K562 (cell line): ENCODE measurements at regions not wholly inside any gene's neighbourhood (a gene's known extent, or its start where the extent isn't known, plus 50 kb on each side); places are given as distances from the start of the nearest gene placed in this dataset.

Source experiments
- ATAC-seq: fragments of 200-7000 bp; cut with Tn5 transposase; 3 replicates; pipeline ENCODE4 v1.9.1; 2020; ENCODE audit warnings: moderate library complexity
- BruUV-seq: library from RNA; stranded (reverse); fragments of 400-500 nt; replicated peaks from 2 replicates; lab custom pipeline; 2021; lab: Mats Ljungman, UMichigan
- CTCF ChIA-PET: fragments of 300-600 bp; formaldehyde crosslinking; extraction: SDS; loops from one replicate; lab custom pipeline; 2021; ENCODE audit warnings: low intra/inter-chr PET ratio; lab: Yijun Ruan, JAX
- POLR2A ChIA-PET: fragments of 300-600, 350-650 bp; sonication (Branson Sonifier 250); formaldehyde crosslinking; extraction: SDS; loops from one replicate; lab custom pipeline; 2021; ENCODE audit warnings: antibody characterized with exemption, inconsistent platforms; lab: Yijun Ruan, JAX
- DNase-seq, 4 experiments: peaks; one replicate each; pipeline versions ENCODE4 v3.0.0 to v3.0.0-alpha.2; 2011 to 2018; ENCODE audit warnings: low spot score in 3 of 4, mixed read lengths in 3 of 4; ENCODE audit errors: extremely low read depth in 1 of 4
- FAIRE-seq: peaks from 2 replicates; lab custom pipeline; 2011; peaks lifted over from hg19 to GRCh38; lab: Jason Lieb, UNC
- H2AFZ ChIP-seq: 2 replicates; pipeline ENCODE4 v1.6.0; 2011; ENCODE audit warnings: low read depth, low read length, control low read depth, inconsistent platforms
- H3K27ac ChIP-seq: fragments of 200-600 bp; 3 replicates; pipeline ENCODE4 v1.8.0; 2011; ENCODE audit warnings: low read depth, mild to moderate bottlenecking, control low read depth, inconsistent platforms, low read length, moderate library complexity, mixed read lengths; ENCODE audit errors: extremely low read depth
- H3K27me3 ChIP-seq, 2 experiments: fragments of 300-600 bp in 1 of 2; 2 replicates in 1 of 2; 3 replicates in 1 of 2; pipeline versions ENCODE4 v1.6.0 to v1.8.0; 2011; ENCODE audit warnings: inconsistent platforms in 2 of 2, low read length in 2 of 2, mild to moderate bottlenecking in 1 of 2, mixed read lengths in 1 of 2, moderate library complexity in 1 of 2; ENCODE audit not compliant: control insufficient read depth in 2 of 2, insufficient read depth in 2 of 2
- H3K36me3 ChIP-seq: fragments of 300-600 bp; 3 replicates; pipeline ENCODE4 v1.8.0; 2011; ENCODE audit warnings: mild to moderate bottlenecking, low read length, inconsistent platforms; ENCODE audit not compliant: control insufficient read depth, insufficient read depth
- H3K4me1 ChIP-seq, 2 experiments: fragments of 200-600 bp in 1 of 2; replicated peaks in 1 of 2; 2 replicates in 1 of 2; 3 replicates in 1 of 2; pipeline versions ENCODE4 v1.5.1 to v1.8.0; 2011; ENCODE audit warnings: inconsistent platforms in 2 of 2, low read length in 2 of 2, mild to moderate bottlenecking in 1 of 2, mixed read lengths in 1 of 2, moderate library complexity in 1 of 2; ENCODE audit not compliant: control insufficient read depth in 2 of 2, insufficient read depth in 2 of 2
- H3K4me2 ChIP-seq: 2 replicates; pipeline ENCODE4 v1.6.1; 2011; ENCODE audit warnings: low read length, control low read depth, inconsistent platforms, mixed read lengths; ENCODE audit not compliant: insufficient read depth
- H3K4me3 ChIP-seq: fragments of 200-600 bp; sonication (generic), shearing (Covaris generic); 2 replicates; pipeline ENCODE4 v1.5.1; 2016; ENCODE audit warnings: control low read depth, inconsistent platforms
- H3K79me2 ChIP-seq: fragments of 200-600 bp; 3 replicates; pipeline ENCODE4 v1.8.0; 2011; ENCODE audit warnings: low read length, inconsistent platforms; ENCODE audit not compliant: control insufficient read depth, insufficient read depth
- H3K9ac ChIP-seq, 2 experiments: 2 replicates each; pipeline versions ENCODE4 v1.6.0 to v1.6.1; 2011; ENCODE audit warnings: low read depth in 2 of 2, low read length in 2 of 2, control low read depth in 1 of 2, inconsistent platforms in 1 of 2, mild to moderate bottlenecking in 1 of 2, mixed read lengths in 1 of 2; ENCODE audit not compliant: insufficient read depth in 1 of 2
- H3K9me1 ChIP-seq: one replicate; pipeline ENCODE4 v1.6.0; 2011; ENCODE audit warnings: inconsistent platforms, mild to moderate bottlenecking, low read length, moderate library complexity; ENCODE audit not compliant: control insufficient read depth, insufficient read depth
- H3K9me3 ChIP-seq: replicated peaks from 2 replicates; pipeline ENCODE4 v1.5.1; 2011; ENCODE audit warnings: low read depth, low read length, inconsistent platforms; ENCODE audit not compliant: control insufficient read depth, insufficient read depth
- H4K20me1 ChIP-seq: replicated peaks from 2 replicates; pipeline ENCODE4 v1.6.1; 2011; ENCODE audit warnings: low read length, inconsistent platforms, mixed read lengths; ENCODE audit not compliant: control insufficient read depth, insufficient read depth
- ELF2 ChIP-seq: fragments of 250-450 bp; sonication (Bioruptor Pico); IDR thresholded peaks from 2 replicates; pipeline ENCODE4 v1.5.0; 2021; ENCODE audit warnings: mild to moderate bottlenecking
- NR4A1 ChIP-seq, 2 experiments: fragments of 250-450 bp in 1 of 2; fragments of 450-650 bp in 1 of 2; sonication (Bioruptor Pico) in 1 of 2; IDR thresholded peaks; 2 replicates each; pipeline versions ENCODE4 v1.4.0 to v1.6.1; 2016 to 2020; ENCODE audit warnings: mild to moderate bottlenecking in 2 of 2, missing compliant biosample characterization in 1 of 2, missing genetic modification characterization in 1 of 2, moderate library complexity in 1 of 2
- SAP30 ChIP-seq: fragments of 200-600 bp; sonication (generic); IDR thresholded peaks from 2 replicates; pipeline ENCODE4 v1.6.1; 2012; ENCODE audit warnings: borderline replicate concordance, low read depth, mild to moderate bottlenecking, moderate library complexity, low read length, control low read depth, inconsistent platforms; ENCODE audit not compliant: insufficient read depth, poor library complexity, severe bottlenecking
- SIN3B ChIP-seq: fragments of 450-650 bp; IDR thresholded peaks from 2 replicates; pipeline ENCODE4 v1.6.1; 2017; ENCODE audit warnings: low read depth, mild to moderate bottlenecking, moderate library complexity
- ZNF444 ChIP-seq: fragments of 250-450 bp; sonication (Bioruptor Pico); IDR thresholded peaks from 2 replicates; pipeline ENCODE4 v1.4.0; 2020; ENCODE audit warnings: mild to moderate bottlenecking, moderate library complexity
- ZNF77 ChIP-seq: fragments of 250-450 bp; sonication (Bioruptor Pico); IDR thresholded peaks from 2 replicates; pipeline ENCODE4 v1.5.0; 2020
- WGBS: fragments of 100-300 bp; shearing (Covaris generic); methylation state at CpG from one replicate; pipeline ENCODE4 v1.1.6; 2016; ENCODE audit warnings: low coverage, mixed read lengths; ENCODE audit not compliant: insufficient coverage; ENCODE audit errors: missing lambda C conversion rate; 5-methylcytosine and 5-hydroxymethylcytosine counted together
- in situ Hi-C: fragments of 300-500 bp; cut with MboI; formaldehyde crosslinking; loops from 4 replicates; pipeline ENCODE4 v1.15.0; 2018; ENCODE audit warnings: inconsistent platforms, mixed read lengths
- intact Hi-C: fragments of 100-400 bp; cut with micrococcal nuclease; formaldehyde crosslinking; loops from 2 replicates; pipeline ENCODE4 v1.14.2; 2022
- TF ChIP-seq, protein P1 (sequence below): fragments of 250-450 bp; sonication (Bioruptor Pico); IDR thresholded peaks from 2 replicates; pipeline ENCODE4 v1.8.0; 2021; ENCODE audit warnings: moderate library complexity, mild to moderate bottlenecking, inconsistent platforms
- TF ChIP-seq, protein P2 (sequence below), 2 experiments: IDR thresholded peaks in 1 of 2; conservative IDR thresholded peaks in 1 of 2; 2 replicates each; pipeline ENCODE4 v1.6.1; 2016; ENCODE audit warnings: low read depth in 2 of 2, mild to moderate bottlenecking in 1 of 2, missing compliant biosample characterization in 1 of 2, missing genetic modification characterization in 1 of 2, moderate library complexity in 1 of 2
- TF ChIP-seq, protein P3 (sequence below): fragments of 450-650 bp; IDR thresholded peaks from 2 replicates; pipeline ENCODE4 v1.6.1; 2016; ENCODE audit warnings: mild to moderate bottlenecking

DNA sequence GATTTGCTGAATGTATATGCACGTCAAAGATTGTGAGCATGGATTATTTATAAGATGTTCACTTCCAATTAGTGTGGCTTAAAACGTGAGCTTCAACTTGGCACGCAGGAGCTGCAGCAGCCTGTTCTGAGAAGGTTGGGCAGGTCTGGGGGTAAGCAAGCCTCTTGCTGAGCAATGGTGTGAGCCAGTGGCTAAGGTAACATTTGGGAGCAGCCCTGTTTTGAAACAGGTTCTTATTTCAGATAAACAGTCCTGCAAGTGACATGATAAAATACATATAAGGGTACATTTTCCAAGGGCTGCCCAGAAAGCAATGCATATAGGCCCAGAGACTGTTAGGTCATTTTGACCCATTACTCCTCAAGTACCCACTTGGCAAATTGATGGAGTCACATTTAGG is 415.3 kb downstream of the ZNF521 start:
- no peak for FAIRE-seq
- Histone ChIP-seq H3K27me3 (no peaks in the 10 kb centered on the region), H3K27ac (no peak overlapping the region), H3K79me2 (no peaks in the 10 kb centered on the region), H3K9me3 (no peaks in the 10 kb centered on the region; the same call in 1 of the 2 replicates), H3K36me3 (no peaks in the 10 kb centered on the region), H3K4me2 (no peak overlapping the region), H3K4me3 (no peak overlapping the region), H3K9ac (no peak overlapping the region), H2AFZ (no peak overlapping the region), H3K4me1 (no peaks in the 10 kb centered on the region), H4K20me1 (no peaks in the 10 kb centered on the region), H3K9me1 (no peaks in the 10 kb centered on the region)
- POLR2A ChIA-PET: no interaction called here
- in situ Hi-C loops (no loop called here), intact Hi-C loops (no loop called here)
- no TSS peak for BruUV-seq
- no peak for ATAC-seq
- CTCF ChIA-PET: no interaction called here
- 1% methylated on average over 3 of the region's 3 CpGs for WGBS
- TF ChIP-seq, protein P1, sequence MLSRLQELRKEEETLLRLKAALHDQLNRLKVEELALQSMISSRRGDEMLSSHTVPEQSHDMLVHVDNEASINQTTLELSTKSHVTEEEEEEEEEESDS (CRISPR knock-in tag): no peak
- no peak for DNase-seq

DNA sequence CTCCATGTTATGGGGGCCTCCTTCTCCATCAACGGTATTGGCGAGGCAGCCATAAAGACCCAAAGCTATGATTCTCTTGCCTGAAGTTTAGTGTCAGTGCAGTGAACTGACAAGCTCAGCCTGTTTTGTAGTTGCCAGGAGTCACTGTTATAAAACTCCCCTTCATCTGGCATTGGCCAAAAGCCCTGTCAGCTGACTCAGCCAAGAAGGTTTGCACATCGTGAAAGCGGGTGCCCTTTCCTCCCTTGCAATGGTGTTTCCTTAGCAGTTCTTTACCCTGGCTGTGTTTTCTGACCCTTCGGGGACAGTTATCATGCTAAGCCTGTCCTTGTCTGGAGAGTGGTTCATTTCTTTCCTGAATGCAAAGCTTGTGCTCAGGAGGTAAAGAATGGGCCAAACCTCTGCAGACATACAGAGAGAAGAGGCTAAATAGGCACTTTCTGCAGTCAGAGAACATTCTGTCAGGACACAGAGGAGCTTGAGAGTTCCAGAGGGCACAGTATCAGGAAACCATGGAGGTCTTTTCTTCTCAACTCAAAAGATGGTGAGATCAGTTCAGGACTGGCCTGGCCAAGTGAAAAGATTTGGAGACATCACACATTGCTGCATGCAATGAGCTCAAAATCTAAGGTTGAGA is 414.2 kb downstream of the ZNF521 start:
- DNase-seq (no peak), ATAC-seq (no peak), FAIRE-seq (no peak)
- CTCF ChIA-PET: no interaction called here
- no peaks in the 10 kb centered on the region for H3K79me2 ChIP-seq
- no peaks in the 10 kb centered on the region for H3K4me1 ChIP-seq
- in situ Hi-C loops: no loop called here
- no peak overlapping the region for H3K27ac ChIP-seq
- no peaks in the 10 kb centered on the region for H3K36me3 ChIP-seq
- H3K4me2 ChIP-seq: no peak overlapping the region
- no peak overlapping the region for H2AFZ ChIP-seq
- no peak overlapping the region for H3K9ac ChIP-seq
- POLR2A ChIA-PET: interaction anchor here (0.7 kb wide), 1 partner anchor 8 kb away, joined by 3 read pairs; no protein-coding TSS in a partner anchor
- no peaks in the 10 kb centered on the region for H4K20me1 ChIP-seq
- intact Hi-C loops: no loop called here
- 2% methylated on average over 5 of the region's 5 CpGs for WGBS
- H3K9me1 ChIP-seq: no peaks in the 10 kb centered on the region
- H3K9me3 ChIP-seq: no peaks in the 10 kb centered on the region; the same call in 1 of the 2 replicates
- no peak overlapping the region for H3K4me3 ChIP-seq
- BruUV-seq: no TSS peak
- no peaks in the 10 kb centered on the region for H3K27me3 ChIP-seq
- TF ChIP-seq SAP30 (no peak), SIN3B (no peak), NR4A1 (CRISPR knock-in tag; IDR thresholded peaks at IDR 0.05) (no peak), NR4A1 (tag; IDR thresholded peaks at IDR 0.05) (no peak), ZNF444 (CRISPR knock-in tag) (no peak), ELF2 (no peak), ZNF77 (CRISPR knock-in tag) (no peak)
- TF ChIP-seq, protein P2, sequence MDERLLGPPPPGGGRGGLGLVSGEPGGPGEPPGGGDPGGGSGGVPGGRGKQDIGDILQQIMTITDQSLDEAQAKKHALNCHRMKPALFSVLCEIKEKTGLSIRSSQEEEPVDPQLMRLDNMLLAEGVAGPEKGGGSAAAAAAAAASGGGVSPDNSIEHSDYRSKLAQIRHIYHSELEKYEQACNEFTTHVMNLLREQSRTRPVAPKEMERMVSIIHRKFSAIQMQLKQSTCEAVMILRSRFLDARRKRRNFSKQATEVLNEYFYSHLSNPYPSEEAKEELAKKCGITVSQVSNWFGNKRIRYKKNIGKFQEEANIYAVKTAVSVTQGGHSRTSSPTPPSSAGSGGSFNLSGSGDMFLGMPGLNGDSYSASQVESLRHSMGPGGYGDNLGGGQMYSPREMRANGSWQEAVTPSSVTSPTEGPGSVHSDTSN (CRISPR knock-in tag; IDR thresholded peaks at IDR 0.05; ENCODE audit: low read depth): no peak
- TF ChIP-seq, protein P2 (tag; conservative IDR thresholded peaks at IDR 0.05; ENCODE audit: low read depth): no peak
- TF ChIP-seq, protein P3, sequence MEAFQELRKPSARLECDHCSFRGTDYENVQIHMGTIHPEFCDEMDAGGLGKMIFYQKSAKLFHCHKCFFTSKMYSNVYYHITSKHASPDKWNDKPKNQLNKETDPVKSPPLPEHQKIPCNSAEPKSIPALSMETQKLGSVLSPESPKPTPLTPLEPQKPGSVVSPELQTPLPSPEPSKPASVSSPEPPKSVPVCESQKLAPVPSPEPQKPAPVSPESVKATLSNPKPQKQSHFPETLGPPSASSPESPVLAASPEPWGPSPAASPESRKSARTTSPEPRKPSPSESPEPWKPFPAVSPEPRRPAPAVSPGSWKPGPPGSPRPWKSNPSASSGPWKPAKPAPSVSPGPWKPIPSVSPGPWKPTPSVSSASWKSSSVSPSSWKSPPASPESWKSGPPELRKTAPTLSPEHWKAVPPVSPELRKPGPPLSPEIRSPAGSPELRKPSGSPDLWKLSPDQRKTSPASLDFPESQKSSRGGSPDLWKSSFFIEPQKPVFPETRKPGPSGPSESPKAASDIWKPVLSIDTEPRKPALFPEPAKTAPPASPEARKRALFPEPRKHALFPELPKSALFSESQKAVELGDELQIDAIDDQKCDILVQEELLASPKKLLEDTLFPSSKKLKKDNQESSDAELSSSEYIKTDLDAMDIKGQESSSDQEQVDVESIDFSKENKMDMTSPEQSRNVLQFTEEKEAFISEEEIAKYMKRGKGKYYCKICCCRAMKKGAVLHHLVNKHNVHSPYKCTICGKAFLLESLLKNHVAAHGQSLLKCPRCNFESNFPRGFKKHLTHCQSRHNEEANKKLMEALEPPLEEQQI: no peak
